Jurkat, Clone E6-1 (cell line): ENCODE measurements at regions not wholly inside any gene's neighbourhood (a gene's known extent, or its start where the extent isn't known, plus 50 kb on each side); places are given as distances from the start of the nearest gene placed in this dataset.
"Not testable (repeated sequence)": the region's sequence is repeated elsewhere in the genome, so short reads cannot be mapped to it uniquely, and the experiment has no call there.

Experiments used
- DNase-seq: peaks from one replicate; pipeline ENCODE4 v3.0.0-alpha.2; 2011; ENCODE audit warnings: low read depth, low spot score
- H3K4me3 ChIP-seq: 2 replicates; pipeline ENCODE4 v1.5.1; 2011; ENCODE audit warnings: mild to moderate bottlenecking, low read length, control low read depth, moderate library complexity

DNA sequence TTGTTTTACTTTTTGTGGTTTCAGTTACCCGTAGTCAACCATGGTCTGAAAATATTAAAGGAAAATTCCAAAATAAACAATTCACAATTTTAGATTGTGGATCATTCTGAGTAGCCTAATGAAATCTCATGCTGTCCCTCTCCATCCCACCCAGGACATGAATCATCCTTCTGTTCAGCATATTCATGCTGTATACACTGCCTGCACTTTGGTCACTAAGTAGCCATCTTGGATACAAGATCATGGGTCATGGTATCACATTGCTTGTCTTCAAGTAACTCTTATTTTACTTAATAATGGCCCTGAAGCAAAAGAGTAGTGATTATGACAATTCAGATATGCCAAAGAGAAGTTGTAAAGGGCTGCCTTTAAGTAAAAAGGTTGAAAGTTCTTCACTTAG lies 536.5 kb upstream of the ACO1 start:
- H3K4me3 ChIP-seq = no peak overlapping the region
- DNase-seq = no peak

DNA sequence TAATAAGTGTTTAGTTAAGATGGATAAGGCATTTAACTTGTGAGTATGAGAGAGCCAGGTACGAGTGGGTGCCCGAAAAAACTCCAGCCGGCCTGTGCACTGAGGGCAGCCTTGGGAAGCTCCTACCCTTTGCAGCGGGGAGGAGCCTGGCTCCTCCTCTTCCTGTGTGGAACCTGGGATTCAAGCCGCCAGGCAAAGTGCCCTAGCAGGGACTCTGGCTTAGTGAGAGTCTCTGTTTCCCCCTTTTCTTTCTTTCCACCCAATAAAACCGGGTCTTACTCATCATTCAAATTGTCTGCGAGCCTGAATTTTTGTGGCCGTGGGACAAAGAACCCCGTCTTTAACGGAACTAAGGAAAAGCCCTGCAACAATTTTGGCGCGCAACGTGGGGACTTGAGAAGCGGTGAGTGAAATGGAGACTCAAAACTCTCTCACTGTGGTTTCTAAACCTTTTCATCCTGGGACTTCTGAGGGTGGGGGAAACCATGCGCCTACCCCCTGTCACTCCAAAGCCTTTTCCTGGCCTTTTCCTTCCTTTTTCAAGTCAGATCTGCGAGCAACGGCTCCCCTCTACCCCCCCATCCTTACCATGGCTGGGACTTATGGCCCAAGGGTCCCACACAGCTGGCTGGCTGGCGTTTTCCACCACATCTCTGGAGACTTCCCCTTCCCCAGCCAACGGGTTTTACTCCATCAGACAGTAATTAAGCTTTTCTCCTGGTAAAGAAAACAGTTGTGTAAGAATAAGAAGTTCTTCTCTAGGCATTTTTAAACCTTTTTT lies 535.7 kb upstream of the ACO1 start:
- DNase-seq = no peak

DNA sequence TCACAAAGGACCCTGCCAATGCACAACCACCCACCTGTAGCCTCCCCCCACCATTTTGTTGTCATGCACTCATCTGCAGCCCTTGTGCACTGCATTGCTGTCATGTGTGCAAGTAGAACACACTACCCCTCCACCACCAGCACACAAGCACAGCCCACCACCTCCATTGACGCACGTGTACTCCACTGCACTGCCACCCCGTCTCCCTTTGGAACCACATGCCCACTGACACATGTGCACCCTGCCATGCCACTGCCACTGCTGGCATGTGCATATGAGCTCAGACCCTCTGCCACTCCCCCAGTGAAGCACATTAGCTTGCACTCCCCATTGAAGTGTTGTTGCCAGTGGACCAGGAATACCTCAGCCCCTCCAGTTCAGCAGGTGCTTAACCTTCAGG lies 530.3 kb upstream of the ACO1 start:
- DNase-seq = no peak
- H3K4me3 ChIP-seq = no peak overlapping the region

More for the DNA sequence above, 535.7 kb upstream of the ACO1 start:
- H3K4me3 ChIP-seq = no peak overlapping the region

DNA sequence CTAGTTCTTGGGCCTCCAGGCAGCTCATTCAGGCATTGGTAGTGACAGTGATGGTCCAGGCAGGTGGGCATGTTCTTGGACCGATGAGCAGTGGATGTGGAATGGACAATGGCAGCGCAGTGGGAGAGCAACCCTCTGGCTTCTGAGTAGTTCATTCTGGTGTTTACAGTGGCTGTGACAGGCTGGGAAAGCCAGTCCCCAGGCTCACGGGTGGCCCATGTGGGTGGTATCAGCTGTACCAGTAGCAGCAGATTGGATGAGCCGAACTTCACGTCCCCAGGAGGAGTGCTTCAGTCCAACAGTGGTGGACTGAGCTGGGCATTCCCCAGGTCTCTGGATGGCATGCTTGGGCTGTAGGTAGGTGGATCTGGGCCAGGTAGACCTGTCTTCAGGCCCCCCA lies 515.6 kb upstream of the ACO1 start:
- no peak for DNase-seq
- no peak overlapping the region for H3K4me3 ChIP-seq

DNA sequence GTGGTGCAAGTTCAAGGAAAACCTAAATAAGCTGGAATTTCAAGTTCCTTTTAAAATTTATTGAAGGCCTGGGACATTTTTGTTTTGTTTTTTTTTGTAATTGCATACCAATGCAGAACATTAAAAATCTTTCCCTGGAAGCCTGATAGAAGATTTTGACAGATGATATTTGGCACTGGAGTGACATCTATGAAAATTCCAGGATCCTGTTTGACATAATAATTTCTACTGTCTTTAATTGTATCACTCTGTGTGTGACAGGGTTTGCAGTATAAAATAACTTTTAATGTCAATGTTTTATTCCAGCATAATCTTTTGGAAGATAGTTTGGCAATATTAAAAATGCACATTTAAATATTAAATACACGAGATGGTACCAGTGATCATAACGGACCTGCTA lies 514.2 kb upstream of the ACO1 start:
- no peak overlapping the region for H3K4me3 ChIP-seq
- DNase-seq = no peak

DNA sequence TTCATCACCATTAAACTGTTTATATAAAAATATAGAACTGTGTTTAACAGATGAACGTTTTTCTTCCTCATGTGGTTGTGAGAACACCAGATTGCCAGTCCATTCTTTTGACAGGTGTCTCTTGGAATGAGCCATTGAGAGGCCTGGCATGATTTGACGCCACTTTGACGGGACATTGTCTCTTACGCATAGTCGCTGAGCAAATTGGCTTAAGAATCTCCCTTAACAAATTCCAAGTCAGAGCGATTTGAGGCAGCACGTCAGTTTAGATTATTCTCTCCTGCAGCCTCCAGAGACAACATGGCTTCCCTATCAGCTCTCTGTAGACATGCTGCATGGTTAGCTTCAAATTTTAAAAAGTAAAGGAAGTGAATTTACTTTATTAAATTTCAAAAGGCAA lies 510.7 kb upstream of the ACO1 start:
- H3K4me3 ChIP-seq = no peak overlapping the region

DNA sequence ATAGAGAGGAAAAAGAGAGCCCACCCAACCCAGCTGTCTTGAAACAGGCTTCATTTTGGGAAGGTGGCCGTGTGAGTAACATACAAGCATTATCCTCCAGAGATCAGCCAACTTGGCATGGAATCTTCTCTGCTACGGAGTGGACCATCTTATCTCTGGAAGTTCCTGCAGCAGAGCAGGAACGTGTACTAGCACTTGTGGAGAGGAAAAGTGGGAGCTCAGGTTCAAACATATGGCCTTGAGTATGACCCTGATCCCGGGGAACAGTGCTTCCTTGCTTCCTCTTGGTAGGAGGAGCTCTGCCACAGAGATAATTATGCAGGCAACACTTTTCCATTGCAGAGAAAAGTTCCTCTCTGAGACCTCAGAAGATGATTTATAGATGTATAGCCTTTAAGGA lies 490.4 kb upstream of the ACO1 start:
- H3K4me3 ChIP-seq = no peak overlapping the region
- DNase-seq = no peak

More for the DNA sequence above, 510.7 kb upstream of the ACO1 start:
- DNase-seq = no peak

DNA sequence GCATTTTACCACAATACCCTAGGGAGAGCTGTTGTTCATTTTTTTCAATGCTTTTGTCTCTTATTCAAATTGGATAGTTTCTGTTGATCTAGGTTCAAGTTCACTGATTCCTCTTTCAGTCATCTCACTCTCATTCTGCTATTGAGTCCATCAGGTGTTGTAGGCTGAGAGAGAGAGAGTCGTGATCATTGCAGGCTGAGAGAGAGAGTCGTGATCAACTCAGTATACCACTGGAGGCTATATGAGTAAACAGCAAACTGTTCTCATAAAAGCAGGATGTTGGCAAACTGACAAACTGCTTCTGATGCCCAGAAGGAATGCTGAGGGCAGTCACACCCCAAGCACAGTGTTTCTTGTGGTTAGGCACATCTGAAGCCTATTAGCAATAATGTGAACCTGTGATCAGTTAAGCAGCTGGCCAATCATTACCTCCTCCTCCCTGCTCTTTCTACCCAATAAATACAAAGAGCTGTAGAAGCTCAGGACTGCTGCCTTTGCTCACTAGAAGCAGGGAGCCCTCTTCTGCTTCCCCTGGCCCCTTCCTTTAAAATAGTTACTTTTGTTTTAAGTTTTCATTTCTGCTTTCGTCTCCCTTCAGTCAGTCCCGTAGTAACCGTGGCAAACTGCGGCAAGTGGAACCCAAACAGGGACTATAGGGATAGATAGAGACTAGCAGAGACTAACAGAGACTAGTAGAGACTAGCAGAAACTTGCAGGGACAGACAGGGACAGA lies 476.1 kb upstream of the ACO1 start:
- no peak for DNase-seq

DNA sequence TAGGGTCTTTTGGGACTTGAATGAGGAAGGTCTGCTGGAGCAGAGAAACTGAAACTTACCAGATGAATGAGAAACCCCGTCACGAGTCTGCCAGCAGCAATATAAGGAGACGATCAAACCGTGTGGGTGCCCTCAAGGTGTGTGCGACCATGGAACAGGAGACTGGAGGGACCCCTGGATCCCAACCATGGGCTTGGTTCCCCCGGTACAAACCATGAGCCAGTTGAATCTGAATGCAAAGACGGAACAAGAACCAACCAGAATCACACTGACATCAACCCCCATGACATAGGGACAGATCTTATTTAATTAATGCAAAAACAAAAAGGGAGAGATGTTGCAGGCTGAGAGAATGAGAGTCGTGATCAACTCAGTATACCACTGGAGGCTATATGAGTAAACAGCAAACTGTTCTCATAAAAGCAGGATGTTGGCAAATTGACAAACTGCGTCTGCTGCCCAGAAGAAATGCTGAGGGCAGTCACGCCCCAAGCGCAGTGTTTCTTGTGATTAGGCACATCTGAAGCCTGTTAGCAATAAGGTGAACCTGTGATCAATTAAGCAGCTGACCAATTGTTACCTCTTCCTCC lies 475.5 kb upstream of the ACO1 start:
- H3K4me3 ChIP-seq = no peak overlapping the region

More for the DNA sequence above, 476.1 kb upstream of the ACO1 start:
- no peak overlapping the region for H3K4me3 ChIP-seq

DNA sequence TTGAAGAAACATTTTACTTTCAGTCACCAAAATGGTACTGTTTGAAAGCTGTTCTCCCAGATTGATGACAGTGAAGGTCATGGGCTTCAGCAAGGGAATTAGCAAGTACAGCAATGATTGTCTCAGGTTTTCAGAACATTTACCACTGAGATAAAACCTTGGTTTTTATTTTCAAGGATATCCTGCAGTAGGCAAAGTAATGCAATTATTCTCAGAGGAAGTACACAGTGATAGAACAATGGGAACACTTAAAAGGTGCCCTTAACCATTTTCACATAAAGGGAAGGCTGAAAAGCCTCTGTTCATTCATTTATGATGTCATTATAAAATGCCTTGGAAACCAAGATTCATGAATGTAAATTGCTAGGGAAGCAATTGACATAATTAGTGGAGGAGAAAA lies 471.8 kb upstream of the ACO1 start:
- no peak for DNase-seq

More for the DNA sequence above, 475.5 kb upstream of the ACO1 start:
- DNase-seq = no peak

DNA sequence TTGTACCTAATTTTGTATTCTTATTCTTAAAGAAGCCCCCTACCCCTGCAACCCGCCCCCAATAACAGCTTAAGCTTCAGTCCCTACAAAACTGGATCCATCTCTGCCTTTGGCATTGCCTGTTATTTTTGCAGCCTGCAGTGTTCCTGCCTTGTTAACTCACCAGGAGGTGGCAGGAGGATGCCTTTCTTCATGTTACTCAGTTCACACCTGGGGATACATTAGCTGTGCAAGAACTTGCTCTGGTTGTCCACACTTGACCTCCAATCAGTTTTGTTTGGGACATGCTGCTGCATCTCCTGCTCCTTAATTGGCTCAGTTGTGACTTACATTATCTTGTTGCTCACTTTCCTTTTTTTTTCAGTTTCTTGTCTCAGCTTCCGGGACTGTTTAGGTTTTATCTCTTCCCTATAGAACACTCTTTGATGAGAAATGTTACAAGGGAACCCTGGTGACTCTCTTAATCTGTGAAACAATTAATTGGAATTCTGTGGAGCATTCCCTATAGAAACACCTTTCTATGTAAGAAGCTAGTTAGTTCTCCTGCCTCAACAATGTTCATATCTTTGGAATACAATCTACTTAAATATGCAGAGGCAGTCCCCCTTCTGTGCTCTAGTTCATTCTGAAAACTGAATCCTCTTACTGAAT lies 467.7 kb upstream of the ACO1 start:
- peak; percentile 2 for DNase-seq
- H3K4me3 ChIP-seq = no peak overlapping the region

More for the DNA sequence above, 471.8 kb upstream of the ACO1 start:
- H3K4me3 ChIP-seq = no peak overlapping the region

DNA sequence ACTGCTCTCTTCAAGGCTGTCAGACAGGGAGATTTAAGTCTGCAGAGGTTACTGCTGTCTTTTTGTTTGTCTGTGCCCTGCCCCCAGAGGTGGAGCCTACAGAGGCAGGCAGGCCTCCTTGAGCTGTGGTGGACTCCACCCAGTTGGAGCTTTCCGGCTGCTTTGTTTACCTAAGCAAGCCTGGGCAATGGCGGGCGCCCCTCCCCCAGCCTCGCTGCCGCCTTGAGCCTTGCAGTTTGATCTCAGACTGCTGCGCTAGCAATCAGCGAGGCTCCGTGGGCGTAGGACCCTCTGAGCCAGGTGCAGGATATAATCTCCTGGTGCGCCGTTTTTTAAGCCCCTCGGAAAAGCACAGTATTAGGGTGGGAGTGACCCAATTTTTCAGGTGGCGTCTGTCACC lies 446.7 kb upstream of the ACO1 start:
- not testable (repeated sequence) for H3K4me3 ChIP-seq, DNase-seq

DNA sequence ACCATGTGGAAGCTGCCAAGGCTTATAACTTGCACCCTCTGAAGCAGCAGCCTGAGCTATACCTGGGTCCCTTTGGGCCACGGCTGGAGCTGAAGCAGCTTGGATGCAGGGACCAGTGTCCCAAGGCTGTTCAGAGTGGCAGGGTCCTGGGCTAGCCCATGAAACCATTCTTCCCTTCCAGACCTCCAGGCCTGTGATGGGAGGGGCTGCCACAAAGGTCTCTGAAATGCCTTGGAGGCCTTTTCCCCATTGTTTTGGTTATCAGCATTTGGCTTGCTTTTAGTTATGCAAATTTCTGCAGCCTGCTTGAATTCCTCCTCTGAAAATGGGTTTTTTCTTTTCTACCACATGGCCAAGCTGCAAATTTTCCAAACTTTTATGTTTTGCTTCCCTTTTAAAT lies 433.7 kb upstream of the ACO1 start:
- no peak overlapping the region for H3K4me3 ChIP-seq
- DNase-seq = no peak

DNA sequence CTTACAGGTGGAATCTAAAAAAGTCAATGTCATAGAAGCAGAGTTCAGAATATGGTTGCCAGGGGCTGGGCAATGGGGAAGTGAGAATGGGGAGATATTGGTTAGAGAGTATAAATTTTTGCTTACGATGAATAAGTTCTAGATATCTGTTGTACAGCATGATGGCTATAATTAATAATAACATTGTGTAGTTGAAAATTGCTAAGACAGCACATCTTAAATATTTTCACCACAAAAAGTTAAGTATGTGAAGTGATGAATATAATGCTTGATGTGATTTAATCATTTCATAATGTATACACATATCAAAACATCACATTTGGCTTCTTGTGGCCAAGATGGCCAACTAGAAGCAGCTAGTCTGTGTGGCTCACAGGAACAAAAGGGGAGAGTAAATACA lies 425.9 kb upstream of the ACO1 start:
- DNase-seq = no peak

DNA sequence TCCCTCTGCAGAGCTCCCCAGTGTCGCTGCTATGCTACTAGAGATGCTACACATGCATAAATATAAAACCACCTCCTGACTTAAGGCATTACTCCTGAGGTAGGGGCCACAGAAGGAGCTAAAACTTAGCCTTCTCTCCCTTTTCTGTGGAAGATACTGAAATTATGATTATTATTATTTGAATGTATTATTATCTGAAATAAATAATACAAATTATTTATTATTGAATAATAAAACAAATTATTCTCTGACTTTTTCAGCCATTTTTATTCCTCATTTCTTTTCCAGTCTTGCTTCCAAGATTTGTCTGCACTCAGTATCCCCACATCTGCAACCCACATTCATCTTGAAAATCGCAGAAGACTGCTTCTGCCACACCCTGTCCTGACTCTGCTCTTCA lies 414.9 kb upstream of the ACO1 start:
- DNase-seq = no peak
- H3K4me3 ChIP-seq = no peak overlapping the region

More for the DNA sequence above, 425.9 kb upstream of the ACO1 start:
- H3K4me3 ChIP-seq = no peak overlapping the region

DNA sequence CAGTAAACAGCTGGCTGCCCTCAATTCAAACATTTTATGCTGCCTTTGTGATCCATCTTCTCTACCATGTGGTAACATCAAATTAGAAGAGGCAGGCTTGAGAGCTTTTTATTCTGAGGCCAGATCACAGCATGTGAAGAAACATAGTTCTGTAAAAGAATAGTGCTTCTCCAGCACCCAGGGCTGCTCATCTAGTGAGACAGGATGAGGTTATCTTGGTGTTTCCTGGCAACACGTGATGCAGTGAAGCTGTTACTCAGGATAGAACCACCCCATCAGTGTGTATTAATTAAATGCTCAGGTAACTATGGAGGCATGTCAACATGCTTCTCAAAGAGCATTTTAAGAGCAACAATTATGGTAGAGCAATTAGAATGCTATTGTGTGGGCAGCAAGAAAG lies 400.5 kb upstream of the ACO1 start:
- no peak overlapping the region for H3K4me3 ChIP-seq

DNA sequence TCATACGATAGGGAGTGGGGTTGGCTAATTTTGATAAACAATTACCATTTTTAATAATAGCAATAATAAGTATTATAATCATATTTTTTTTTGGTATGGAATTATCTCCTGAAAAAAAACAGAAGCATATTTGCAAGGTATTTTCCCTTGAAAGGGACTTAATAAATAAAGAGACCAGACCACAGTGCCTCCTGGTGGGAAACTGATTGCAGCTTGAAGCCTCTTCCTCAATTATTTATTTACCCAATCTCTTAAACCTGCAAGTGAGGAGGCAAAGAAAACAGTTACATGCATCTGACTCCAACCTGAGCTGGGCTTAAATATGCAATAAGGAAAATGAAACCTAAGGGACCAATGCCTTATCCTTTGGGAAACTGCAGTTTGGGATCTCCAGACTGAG lies 388.1 kb upstream of the ACO1 start:
- DNase-seq = no peak
- no peak overlapping the region for H3K4me3 ChIP-seq

More for the DNA sequence above, 400.5 kb upstream of the ACO1 start:
- no peak for DNase-seq

DNA sequence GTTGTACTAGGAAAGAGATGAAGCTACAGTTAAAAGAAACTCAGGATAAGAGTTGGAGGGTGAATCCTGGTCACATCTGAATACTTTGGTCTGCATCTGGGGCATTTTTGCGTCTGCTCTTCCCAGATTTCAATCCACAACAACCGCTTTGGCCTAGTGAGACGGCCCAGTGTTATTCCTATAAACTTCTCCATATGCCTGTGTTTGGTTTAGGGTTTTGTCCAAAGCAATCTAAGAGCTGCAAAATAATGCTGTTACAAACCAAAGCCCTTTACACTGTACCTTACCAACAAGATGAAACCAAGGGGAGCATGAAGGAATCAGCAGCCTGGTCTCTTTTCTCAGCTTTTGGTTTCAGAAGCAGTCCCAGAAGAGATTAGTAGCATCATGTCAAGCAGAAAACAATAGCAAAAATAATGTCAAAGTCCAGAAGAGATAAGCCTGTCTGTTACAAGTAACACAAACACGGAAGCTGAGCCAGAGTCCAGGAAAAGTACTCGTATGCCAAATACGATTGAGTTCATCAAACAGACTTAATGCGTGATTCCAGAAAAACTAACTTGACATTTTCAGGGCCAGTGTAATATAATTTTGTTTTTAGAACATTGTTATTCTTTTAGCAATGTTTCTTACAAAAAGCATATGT lies 379.9 kb upstream of the ACO1 start:
- DNase-seq = no peak
- H3K4me3 ChIP-seq = no peak overlapping the region

DNA sequence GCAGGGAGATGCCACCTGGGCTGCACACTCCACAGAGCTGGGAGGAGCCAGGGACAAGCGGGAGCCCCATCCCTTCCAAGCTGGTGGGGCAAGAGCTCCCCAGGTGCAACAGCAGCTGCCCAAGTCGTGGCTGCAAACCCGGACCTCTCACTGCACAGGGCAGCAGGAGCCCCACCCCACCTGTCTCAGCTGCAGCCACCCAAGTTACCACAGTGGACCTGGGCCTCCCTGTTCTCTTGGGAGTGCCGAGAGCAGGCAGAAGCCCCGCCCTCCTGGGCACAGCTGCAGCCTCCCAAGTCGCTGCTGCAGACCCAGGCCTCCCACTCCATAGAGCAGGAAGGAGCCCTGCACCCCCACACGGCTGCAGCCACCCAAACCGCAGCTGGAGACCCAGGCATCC lies 374.1 kb upstream of the ACO1 start:
- no peak for DNase-seq
- H3K4me3 ChIP-seq = no peak overlapping the region
